ENCODE measurements at regions not wholly inside any gene's neighbourhood (a gene's known extent, or its start where the extent isn't known, plus 50 kb on each side); places are given as distances from the start of the nearest gene placed in this dataset.

DNA sequence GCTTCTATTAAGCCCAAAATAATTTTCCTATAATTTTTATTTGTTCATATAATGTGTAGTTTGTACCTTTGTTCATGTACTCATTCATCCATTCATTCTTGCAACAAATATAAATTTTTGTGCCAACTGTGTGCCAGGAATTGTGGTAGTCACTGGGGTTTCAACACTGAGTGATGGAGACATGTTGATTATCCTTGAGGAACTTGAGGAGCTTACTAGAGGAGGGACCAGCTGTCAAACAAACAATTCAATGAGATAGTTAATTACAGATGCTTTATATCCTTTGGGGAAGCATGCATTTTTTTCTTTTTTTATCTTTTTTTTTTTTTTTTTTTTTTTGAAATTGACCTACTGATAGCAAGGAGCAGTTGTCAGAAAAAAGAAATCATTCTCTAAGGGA, 324.8 kb downstream of the GABRG2 start:
- in situ Hi-C loops (cut with HindIII; ENCODE audit: low sequenced_read_pairs), result no loop called here
- DNase-seq (ENCODE audit: low read depth), result no peak
- TF ChIP-seq, protein P1, sequence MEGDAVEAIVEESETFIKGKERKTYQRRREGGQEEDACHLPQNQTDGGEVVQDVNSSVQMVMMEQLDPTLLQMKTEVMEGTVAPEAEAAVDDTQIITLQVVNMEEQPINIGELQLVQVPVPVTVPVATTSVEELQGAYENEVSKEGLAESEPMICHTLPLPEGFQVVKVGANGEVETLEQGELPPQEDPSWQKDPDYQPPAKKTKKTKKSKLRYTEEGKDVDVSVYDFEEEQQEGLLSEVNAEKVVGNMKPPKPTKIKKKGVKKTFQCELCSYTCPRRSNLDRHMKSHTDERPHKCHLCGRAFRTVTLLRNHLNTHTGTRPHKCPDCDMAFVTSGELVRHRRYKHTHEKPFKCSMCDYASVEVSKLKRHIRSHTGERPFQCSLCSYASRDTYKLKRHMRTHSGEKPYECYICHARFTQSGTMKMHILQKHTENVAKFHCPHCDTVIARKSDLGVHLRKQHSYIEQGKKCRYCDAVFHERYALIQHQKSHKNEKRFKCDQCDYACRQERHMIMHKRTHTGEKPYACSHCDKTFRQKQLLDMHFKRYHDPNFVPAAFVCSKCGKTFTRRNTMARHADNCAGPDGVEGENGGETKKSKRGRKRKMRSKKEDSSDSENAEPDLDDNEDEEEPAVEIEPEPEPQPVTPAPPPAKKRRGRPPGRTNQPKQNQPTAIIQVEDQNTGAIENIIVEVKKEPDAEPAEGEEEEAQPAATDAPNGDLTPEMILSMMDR (IDR thresholded peaks at IDR 0.05; ENCODE audit: low read depth, low read length, missing control alignments), result no peak
- H3K4me3 ChIP-seq (ENCODE audit: low read depth, low read length), result no peak overlapping the region

DNA sequence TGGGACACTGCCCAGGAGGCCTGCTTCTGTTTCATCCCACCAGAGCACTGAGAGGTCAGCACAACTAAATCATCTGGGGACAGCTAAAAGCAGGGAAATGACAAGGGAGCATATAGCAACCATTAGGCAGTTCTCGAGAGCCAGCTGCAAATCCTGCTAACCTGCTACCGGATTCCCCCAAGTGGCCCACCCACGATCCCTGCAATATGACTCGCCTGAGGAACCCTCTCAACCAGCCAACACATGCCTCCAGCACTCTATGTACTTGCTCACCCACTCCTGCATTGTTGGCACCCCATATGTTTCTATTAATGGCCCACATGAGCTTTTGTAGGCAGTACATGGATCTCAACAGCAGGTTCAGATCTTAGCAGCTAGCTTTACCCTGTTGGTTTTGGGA, 326.0 kb downstream of the GABRG2 start:
- TF ChIP-seq, protein P1 (IDR thresholded peaks at IDR 0.05; ENCODE audit: low read depth, low read length, missing control alignments), result no peak
- in situ Hi-C loops (cut with HindIII; ENCODE audit: low sequenced_read_pairs), result no loop called here
- DNase-seq (ENCODE audit: low read depth), result no peak
- H3K4me3 ChIP-seq (ENCODE audit: low read depth, low read length), result no peak overlapping the region

DNA sequence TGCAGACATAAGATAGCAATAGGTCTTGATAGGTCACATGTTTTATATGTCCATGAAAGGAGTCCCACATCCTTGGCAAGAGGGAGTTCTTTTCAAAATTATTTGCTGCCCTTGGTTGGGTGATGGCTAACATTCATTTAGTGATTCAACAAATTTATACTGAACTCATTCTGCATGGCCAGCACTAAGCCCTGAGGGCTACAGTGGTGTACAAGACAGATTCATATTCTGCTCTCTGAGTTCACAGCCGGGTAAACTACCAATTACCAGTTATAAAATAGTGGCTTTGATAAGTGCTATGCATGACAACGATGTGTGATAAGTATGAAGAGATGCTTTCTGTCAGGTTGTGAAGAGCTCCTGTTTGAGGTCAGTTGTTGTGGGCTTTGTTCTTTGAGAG, 340.0 kb downstream of the GABRG2 start:
- no peak for DNase-seq (ENCODE audit: low read depth)
- in situ Hi-C loops (cut with HindIII; ENCODE audit: low sequenced_read_pairs), result no loop called here
- TF ChIP-seq, protein P1 (IDR thresholded peaks at IDR 0.05; ENCODE audit: low read depth, low read length, missing control alignments), result no peak
- H3K4me3 ChIP-seq (ENCODE audit: low read depth, low read length), result no peak overlapping the region

DNA sequence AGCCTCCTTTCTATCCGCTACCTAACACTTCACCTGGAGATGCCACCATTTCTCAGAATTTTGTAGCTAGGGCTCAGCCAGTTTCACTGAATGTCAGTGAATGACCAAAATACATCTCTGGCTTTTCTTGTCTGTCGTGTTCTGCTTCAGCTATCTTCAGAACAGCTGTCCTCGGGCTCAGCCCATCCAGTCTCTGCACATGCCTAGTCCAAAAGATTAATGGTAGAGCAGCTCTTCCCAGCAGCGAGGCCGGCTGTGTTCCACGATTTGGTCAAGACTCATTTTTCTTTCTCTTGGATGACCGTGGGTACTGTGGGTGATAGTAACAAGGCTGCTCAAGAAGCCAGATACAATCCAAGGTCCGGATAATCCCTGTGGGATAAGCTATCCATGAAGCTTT, 342.8 kb downstream of the GABRG2 start:
- in situ Hi-C loops (cut with HindIII; ENCODE audit: low sequenced_read_pairs), result no loop called here
- TF ChIP-seq, protein P1 (IDR thresholded peaks at IDR 0.05; ENCODE audit: low read depth, low read length, missing control alignments), result no peak
- H3K4me3 ChIP-seq (ENCODE audit: low read depth, low read length), result no peak overlapping the region
- DNase-seq (ENCODE audit: low read depth), result no peak

DNA sequence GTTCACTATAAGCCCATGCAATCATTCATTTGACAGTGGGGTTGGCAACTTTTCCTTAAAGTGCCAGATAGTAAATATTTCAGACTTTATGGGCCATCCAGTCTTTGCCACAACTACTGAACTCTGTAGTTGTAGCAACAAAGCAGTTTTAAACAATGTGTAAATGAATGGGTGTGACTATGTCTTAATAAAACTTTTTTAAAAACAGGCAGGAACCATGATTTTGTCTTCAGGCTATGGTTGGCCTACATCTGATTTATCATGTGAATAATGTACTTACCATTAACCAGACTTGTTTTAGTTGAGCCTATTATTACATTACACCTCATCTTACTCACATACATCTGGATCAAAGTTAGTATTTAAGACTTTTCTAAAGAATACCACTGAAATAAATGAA, 361.6 kb downstream of the GABRG2 start:
- in situ Hi-C loops (cut with HindIII; ENCODE audit: low sequenced_read_pairs), result no loop called here
- no peak for DNase-seq (ENCODE audit: low read depth)
- TF ChIP-seq, protein P1 (IDR thresholded peaks at IDR 0.05; ENCODE audit: low read depth, low read length, missing control alignments), result no peak
- H3K4me3 ChIP-seq (ENCODE audit: low read depth, low read length), result no peak overlapping the region

DNA sequence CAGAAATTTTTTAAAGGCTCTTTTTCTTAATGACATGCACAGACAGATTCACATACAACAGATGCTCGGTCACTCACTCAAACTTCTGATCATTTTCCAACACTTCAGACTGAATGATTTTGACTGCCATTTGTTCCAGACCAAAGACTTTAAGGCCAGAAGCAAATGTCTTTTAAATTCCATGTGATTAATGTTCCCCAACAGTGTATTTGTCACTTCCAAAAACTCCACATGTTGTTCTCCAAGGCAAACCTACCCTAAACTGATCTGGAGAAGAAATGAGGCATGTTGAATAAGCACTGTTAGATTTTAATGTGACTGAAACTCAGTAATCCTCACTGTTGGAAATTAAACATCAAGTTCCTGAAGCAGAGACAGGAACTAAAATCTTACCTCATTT, 366.7 kb downstream of the GABRG2 start:
- DNase-seq (ENCODE audit: low read depth), result no peak
- H3K4me3 ChIP-seq (ENCODE audit: low read depth, low read length), result no peak overlapping the region
- TF ChIP-seq, protein P1 (IDR thresholded peaks at IDR 0.05; ENCODE audit: low read depth, low read length, missing control alignments), result no peak
- in situ Hi-C loops (cut with HindIII; ENCODE audit: low sequenced_read_pairs), result no loop called here

DNA sequence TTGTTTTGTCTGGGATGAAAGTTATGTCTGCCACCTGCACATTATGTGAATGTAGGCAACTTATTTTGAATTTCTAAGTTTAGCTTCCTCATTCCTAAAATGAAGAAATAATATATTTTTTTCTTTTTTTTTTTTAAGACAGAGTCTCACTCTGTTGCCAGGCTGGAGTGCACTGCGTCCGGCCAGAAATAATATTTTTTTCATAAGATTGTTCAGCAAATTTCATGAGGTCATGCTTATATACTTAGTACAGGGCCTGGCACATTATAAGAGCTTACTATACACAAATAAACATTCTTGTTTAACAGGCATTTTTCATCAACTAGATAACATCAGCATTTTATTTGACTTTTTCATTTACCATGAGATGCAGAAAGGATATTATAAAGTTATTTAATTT, 368.5 kb downstream of the GABRG2 start:
- no peak overlapping the region for H3K4me3 ChIP-seq (ENCODE audit: low read depth, low read length)
- in situ Hi-C loops (cut with HindIII; ENCODE audit: low sequenced_read_pairs), result no loop called here
- TF ChIP-seq, protein P1 (IDR thresholded peaks at IDR 0.05; ENCODE audit: low read depth, low read length, missing control alignments), result no peak
- DNase-seq (ENCODE audit: low read depth), result no peak
